ENCODE measurements at regions not wholly inside any gene's neighbourhood (a gene's known extent, or its start where the extent isn't known, plus 50 kb on each side); places are given as distances from the start of the nearest gene placed in this dataset.

GRCh38 chr6:43861212-43861894 is 91.3 kb downstream of the VEGFA start:
- no peak for DNase-seq

GRCh38 chr6:43860285-43860684 is 90.3 kb downstream of the VEGFA start:
- DNase-seq: no peak

GRCh38 chr6:43859213-43859612 is 89.2 kb downstream of the VEGFA start:
- no peak for DNase-seq

GRCh38 chr6:43858161-43859153 is 88.4 kb downstream of the VEGFA start:
- DNase-seq: no peak

- no peak for DNase-seq
Observed at GRCh38 chr6:43856005-43856765, 86.2 kb downstream of the VEGFA start.

- DNase-seq: no peak
Observed at GRCh38 chr6:43855247-43855646, 85.2 kb downstream of the VEGFA start.

- DNase-seq: no peak
Observed at GRCh38 chr6:43853066-43853650, 83.1 kb downstream of the VEGFA start.

- no peak for DNase-seq
Observed at GRCh38 chr6:43852350-43852864, 82.4 kb downstream of the VEGFA start.

GRCh38 chr6:43851204-43851865 is 81.3 kb downstream of the VEGFA start:
- no peak for DNase-seq

GRCh38 chr6:43850314-43851203 is 80.5 kb downstream of the VEGFA start:
- DNase-seq: no peak

GRCh38 chr6:43849844-43850243 is 79.8 kb downstream of the VEGFA start:
- DNase-seq: no peak

GRCh38 chr6:43848671-43849391 is 78.8 kb downstream of the VEGFA start:
- DNase-seq: no peak

GRCh38 chr6:43847741-43848630 is 78.0 kb downstream of the VEGFA start:
- no peak for DNase-seq

- DNase-seq: no peak
Observed at GRCh38 chr6:43846556-43846955, 76.5 kb downstream of the VEGFA start.

- no peak for DNase-seq
Observed at GRCh38 chr6:43845646-43846045, 75.6 kb downstream of the VEGFA start.

- no peak for DNase-seq
Observed at GRCh38 chr6:43843669-43844171, 73.7 kb downstream of the VEGFA start.

- no peak for DNase-seq
Observed at GRCh38 chr6:43843097-43843645, 73.2 kb downstream of the VEGFA start.

- DNase-seq: no peak
Observed at GRCh38 chr6:43842231-43842794, 72.3 kb downstream of the VEGFA start.

All from NCI-H1436 treated with DMSO at 0.1 percent for 48 hours (cell line).